ENCODE measurements at regions not wholly inside any gene's neighbourhood (a gene's known extent, or its start where the extent isn't known, plus 50 kb on each side); places are given as distances from the start of the nearest gene placed in this dataset.

DNA sequence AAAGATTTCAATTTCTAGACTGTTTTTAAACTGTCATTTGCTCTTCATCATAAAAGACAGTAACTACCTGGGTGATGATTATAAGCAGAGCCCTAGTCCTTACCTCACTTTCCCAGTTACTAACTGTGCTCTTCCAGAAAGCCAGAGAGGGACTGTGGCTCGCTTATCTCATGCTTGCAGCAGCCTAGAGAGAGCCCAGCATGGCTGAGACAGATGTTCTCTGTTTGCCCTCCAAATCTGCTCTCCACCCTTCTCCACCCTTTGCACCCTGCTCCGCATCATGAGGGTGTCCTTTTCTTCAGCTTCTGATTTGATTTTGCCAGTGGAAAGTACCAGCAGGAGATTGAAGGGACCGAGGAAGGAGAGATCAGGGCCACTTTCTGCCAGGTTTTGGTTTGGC, 61.2 kb upstream of the SELENOP start:
- TF ChIP-seq, protein P1, sequence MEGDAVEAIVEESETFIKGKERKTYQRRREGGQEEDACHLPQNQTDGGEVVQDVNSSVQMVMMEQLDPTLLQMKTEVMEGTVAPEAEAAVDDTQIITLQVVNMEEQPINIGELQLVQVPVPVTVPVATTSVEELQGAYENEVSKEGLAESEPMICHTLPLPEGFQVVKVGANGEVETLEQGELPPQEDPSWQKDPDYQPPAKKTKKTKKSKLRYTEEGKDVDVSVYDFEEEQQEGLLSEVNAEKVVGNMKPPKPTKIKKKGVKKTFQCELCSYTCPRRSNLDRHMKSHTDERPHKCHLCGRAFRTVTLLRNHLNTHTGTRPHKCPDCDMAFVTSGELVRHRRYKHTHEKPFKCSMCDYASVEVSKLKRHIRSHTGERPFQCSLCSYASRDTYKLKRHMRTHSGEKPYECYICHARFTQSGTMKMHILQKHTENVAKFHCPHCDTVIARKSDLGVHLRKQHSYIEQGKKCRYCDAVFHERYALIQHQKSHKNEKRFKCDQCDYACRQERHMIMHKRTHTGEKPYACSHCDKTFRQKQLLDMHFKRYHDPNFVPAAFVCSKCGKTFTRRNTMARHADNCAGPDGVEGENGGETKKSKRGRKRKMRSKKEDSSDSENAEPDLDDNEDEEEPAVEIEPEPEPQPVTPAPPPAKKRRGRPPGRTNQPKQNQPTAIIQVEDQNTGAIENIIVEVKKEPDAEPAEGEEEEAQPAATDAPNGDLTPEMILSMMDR (IDR thresholded peaks at IDR 0.05), result no peak
- no peak for TF ChIP-seq EP300 (IDR thresholded peaks at IDR 0.05)
